ENCODE measurements at regions not wholly inside any gene's neighbourhood (a gene's known extent, or its start where the extent isn't known, plus 50 kb on each side); places are given as distances from the start of the nearest gene placed in this dataset.

DNA sequence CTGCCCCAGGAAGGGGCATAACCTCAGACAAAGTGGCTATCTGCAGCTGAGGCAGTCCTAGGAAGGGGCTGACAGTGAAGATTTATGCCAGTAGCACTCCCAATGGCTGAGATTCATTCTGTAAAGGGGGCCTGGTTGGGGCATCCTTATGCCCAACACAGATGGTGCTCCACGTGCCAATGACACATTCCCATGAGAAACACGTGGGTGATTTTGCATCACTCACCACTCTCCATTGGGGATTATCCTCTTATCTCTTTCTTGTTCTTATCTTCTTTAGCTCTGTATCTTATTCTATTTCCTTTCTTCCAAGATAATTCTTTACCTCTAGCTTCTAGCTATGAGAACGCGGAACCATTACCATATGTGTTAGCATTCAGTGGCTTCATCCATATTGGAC, 194.0 kb upstream of the TUT7 start (continued):
- TF ChIP-seq, protein P1, sequence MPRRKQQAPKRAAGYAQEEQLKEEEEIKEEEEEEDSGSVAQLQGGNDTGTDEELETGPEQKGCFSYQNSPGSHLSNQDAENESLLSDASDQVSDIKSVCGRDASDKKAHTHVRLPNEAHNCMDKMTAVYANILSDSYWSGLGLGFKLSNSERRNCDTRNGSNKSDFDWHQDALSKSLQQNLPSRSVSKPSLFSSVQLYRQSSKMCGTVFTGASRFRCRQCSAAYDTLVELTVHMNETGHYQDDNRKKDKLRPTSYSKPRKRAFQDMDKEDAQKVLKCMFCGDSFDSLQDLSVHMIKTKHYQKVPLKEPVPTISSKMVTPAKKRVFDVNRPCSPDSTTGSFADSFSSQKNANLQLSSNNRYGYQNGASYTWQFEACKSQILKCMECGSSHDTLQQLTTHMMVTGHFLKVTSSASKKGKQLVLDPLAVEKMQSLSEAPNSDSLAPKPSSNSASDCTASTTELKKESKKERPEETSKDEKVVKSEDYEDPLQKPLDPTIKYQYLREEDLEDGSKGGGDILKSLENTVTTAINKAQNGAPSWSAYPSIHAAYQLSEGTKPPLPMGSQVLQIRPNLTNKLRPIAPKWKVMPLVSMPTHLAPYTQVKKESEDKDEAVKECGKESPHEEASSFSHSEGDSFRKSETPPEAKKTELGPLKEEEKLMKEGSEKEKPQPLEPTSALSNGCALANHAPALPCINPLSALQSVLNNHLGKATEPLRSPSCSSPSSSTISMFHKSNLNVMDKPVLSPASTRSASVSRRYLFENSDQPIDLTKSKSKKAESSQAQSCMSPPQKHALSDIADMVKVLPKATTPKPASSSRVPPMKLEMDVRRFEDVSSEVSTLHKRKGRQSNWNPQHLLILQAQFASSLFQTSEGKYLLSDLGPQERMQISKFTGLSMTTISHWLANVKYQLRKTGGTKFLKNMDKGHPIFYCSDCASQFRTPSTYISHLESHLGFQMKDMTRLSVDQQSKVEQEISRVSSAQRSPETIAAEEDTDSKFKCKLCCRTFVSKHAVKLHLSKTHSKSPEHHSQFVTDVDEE (CRISPR knock-in tag; IDR thresholded peaks at IDR 0.05), result no peak
- TF ChIP-seq GLIS3 (CRISPR knock-in tag; IDR thresholded peaks at IDR 0.05) (no peak), PATZ1 (CRISPR knock-in tag; IDR thresholded peaks at IDR 0.05; ENCODE audit: borderline replicate concordance) (no peak), TCF4 (CRISPR knock-in tag; IDR thresholded peaks at IDR 0.05; ENCODE audit: borderline replicate concordance) (no peak)

GRCh38 chr9:86547571-86547970, 193.4 kb upstream of the TUT7 start:
- no peak for ATAC-seq
- no peak for TF ChIP-seq PPARA (CRISPR knock-in tag; IDR thresholded peaks at IDR 0.05; ENCODE audit: borderline replicate concordance)
- TF ChIP-seq ZFP3 (CRISPR knock-in tag; IDR thresholded peaks at IDR 0.05), result no peak
- no peak for TF ChIP-seq OSR1 (CRISPR knock-in tag; IDR thresholded peaks at IDR 0.05)
- TF ChIP-seq ZNF565 (CRISPR knock-in tag; conservative IDR thresholded peaks at IDR 0.05; ENCODE audit: low read depth), result no peak
- TF ChIP-seq ZFP30 (CRISPR knock-in tag; IDR thresholded peaks at IDR 0.05), result no peak
- TF ChIP-seq GLIS3 (CRISPR knock-in tag; IDR thresholded peaks at IDR 0.05), result no peak
- no peak for TF ChIP-seq CSDC2 (CRISPR knock-in tag; IDR thresholded peaks at IDR 0.05)
- no peak for TF ChIP-seq SNAI2 (CRISPR knock-in tag; IDR thresholded peaks at IDR 0.05)
- no peak for TF ChIP-seq CSRNP3 (CRISPR knock-in tag; IDR thresholded peaks at IDR 0.05)
- TF ChIP-seq RARB (CRISPR knock-in tag; IDR thresholded peaks at IDR 0.05), result no peak
- TF ChIP-seq ZNF70 (CRISPR knock-in tag; IDR thresholded peaks at IDR 0.05), result no peak
- no peak for TF ChIP-seq ZNF8 (CRISPR knock-in tag; IDR thresholded peaks at IDR 0.05)
- TF ChIP-seq ISL1 (CRISPR knock-in tag; IDR thresholded peaks at IDR 0.05), result no peak
- TF ChIP-seq ZC3H10 (CRISPR knock-in tag; IDR thresholded peaks at IDR 0.05), result no peak
- no peak for TF ChIP-seq PATZ1 (CRISPR knock-in tag; IDR thresholded peaks at IDR 0.05; ENCODE audit: borderline replicate concordance)
- TF ChIP-seq CREB5 (CRISPR knock-in tag; IDR thresholded peaks at IDR 0.05; ENCODE audit: low read depth), result no peak
- TF ChIP-seq BACH2 (CRISPR knock-in tag; IDR thresholded peaks at IDR 0.05; ENCODE audit: borderline replicate concordance), result no peak
- no peak for TF ChIP-seq TOX (CRISPR knock-in tag; IDR thresholded peaks at IDR 0.05; ENCODE audit: borderline replicate concordance)
- TF ChIP-seq, protein P2, sequence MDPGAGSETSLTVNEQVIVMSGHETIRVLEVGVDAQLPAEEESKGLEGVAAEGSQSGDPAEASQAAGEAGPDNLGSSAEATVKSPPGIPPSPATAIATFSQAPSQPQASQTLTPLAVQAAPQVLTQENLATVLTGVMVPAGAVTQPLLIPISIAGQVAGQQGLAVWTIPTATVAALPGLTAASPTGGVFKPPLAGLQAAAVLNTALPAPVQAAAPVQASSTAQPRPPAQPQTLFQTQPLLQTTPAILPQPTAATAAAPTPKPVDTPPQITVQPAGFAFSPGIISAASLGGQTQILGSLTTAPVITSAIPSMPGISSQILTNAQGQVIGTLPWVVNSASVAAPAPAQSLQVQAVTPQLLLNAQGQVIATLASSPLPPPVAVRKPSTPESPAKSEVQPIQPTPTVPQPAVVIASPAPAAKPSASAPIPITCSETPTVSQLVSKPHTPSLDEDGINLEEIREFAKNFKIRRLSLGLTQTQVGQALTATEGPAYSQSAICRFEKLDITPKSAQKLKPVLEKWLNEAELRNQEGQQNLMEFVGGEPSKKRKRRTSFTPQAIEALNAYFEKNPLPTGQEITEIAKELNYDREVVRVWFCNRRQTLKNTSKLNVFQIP (CRISPR knock-in tag; IDR thresholded peaks at IDR 0.05; ENCODE audit: borderline replicate concordance, low read depth), result no peak
- TF ChIP-seq ESRRG (CRISPR knock-in tag; IDR thresholded peaks at IDR 0.05), result no peak
